Prostate gland (tissue), 2 donors: ENCODE measurements at regions not wholly inside any gene's neighbourhood (a gene's known extent, or its start where the extent isn't known, plus 50 kb on each side); places are given as distances from the start of the nearest gene placed in this dataset.
A peak's percentile ranks its signal among the peaks of the same experiment; 100 is the strongest.

Experiments used
- DNase-seq: peaks from one replicate; pipeline ENCODE4 v3.0.0-alpha.2; 2019; ENCODE audit warnings: low spot score
- H3K27ac ChIP-seq, 2 donors: fragments of 200-600 bp; sonication (generic); 2 replicates each; pipeline ENCODE4 v1.5.1; 2017 to 2019
- H3K27me3 ChIP-seq: fragments of 200-600 bp; sonication (generic); replicated peaks from 2 replicates; pipeline ENCODE4 v1.5.1; 2019; ENCODE audit not compliant: insufficient read depth
- H3K36me3 ChIP-seq, 2 donors: fragments of 200-600 bp; sonication (generic); 1 replicate in 1 of 2; 2 replicates in 1 of 2; pipeline versions ENCODE4 v1.5.1 to v1.8.1; 2017 to 2019
- H3K4me1 ChIP-seq: fragments of 200-600 bp; sonication (generic); replicated peaks from 2 replicates; pipeline ENCODE4 v1.5.1; 2019
- H3K4me3 ChIP-seq, 2 donors: fragments of 200-600 bp; sonication (generic); 2 replicates each; pipeline ENCODE4 v1.5.1; 2017 to 2019
- H3K9me3 ChIP-seq: fragments of 200-600 bp; sonication (generic); 2 replicates; pipeline ENCODE4 v1.5.1; 2017
- POLR2A ChIP-seq: fragments of 450-650 bp; IDR thresholded peaks from one replicate; pipeline ENCODE4 v1.6.1; 2016; ENCODE audit warnings: antibody characterized with exemption, mild to moderate bottlenecking
- POLR2AphosphoS5 ChIP-seq: sonication (generic); formaldehyde crosslinking; IDR thresholded peaks from one replicate; pipeline ENCODE4 v1.6.1; 2017; ENCODE audit warnings: antibody characterized with exemption
- WGBS: methylation state at CpG from one replicate; pipeline ENCODE4 v1.1.5; 2018; 5-methylcytosine and 5-hydroxymethylcytosine counted together
- intact Hi-C: fragments of 100-400 bp; cut with DNase I; formaldehyde crosslinking; loops from one replicate; pipeline ENCODE4 v1.14.2; 2022
- TF ChIP-seq, protein P1 (sequence below), 4 experiments: fragments of 200-600 bp in 2 of 4; fragments of 450-650 bp in 2 of 4; sonication (generic) in 2 of 4; IDR thresholded peaks; 1 replicate in 3 of 4; 2 replicates in 1 of 4; pipeline ENCODE4 v1.5.1; 2016 to 2019; ENCODE audit warnings: antibody characterized with exemption in 4 of 4, mild to moderate bottlenecking in 2 of 4, moderate library complexity in 2 of 4

DNA sequence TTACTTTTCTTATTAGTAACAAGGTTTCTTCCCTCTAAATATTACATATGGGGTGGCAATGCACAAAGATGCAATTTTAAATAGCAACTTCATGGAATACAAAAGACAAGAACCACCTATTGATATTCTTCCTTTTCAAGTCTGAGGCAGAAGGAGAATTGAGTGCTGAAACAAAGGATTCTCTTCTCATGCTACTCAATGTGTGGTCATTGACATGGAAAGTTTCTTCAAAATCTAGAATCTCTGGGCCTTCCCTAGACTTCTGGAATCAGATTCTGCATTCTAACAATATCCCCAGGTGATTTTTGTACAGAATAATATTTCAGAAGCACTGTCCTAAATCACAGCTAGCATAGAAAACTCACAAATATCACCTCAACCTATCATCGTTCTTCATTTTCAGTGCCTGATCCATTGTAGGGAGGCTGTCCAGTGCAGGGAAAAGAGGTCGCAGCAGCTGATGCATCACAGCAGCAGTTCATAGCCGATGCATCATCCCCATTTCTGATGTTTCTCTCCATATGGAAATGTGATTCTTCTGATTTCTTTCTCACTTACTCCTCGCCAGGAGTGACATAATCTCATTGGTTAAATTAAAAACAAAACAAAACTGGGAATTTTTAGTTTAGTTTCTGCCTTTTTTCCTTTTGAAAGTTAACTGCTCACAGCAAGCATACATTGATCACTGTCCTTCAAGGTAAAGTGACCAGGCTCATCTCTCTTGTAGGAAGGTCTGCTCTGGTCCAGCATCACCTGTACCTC, 139.5 kb upstream of the FAM83B start:
- Histone ChIP-seq H3K4me3 (no peak overlapping the region), H3K9me3 (no peaks in the 10 kb centered on the region), H3K36me3 (no peaks in the 10 kb centered on the region), H3K27ac (no peak overlapping the region), H3K27me3 (no peaks in the 10 kb centered on the region), H3K4me1 (no peaks in the 10 kb centered on the region)
- DNase-seq, result no peak
- 87% methylated on average over 4 of the region's 4 CpGs for WGBS
- TF ChIP-seq POLR2AphosphoS5 (no peak), POLR2A (no peak)
- TF ChIP-seq, protein P1, sequence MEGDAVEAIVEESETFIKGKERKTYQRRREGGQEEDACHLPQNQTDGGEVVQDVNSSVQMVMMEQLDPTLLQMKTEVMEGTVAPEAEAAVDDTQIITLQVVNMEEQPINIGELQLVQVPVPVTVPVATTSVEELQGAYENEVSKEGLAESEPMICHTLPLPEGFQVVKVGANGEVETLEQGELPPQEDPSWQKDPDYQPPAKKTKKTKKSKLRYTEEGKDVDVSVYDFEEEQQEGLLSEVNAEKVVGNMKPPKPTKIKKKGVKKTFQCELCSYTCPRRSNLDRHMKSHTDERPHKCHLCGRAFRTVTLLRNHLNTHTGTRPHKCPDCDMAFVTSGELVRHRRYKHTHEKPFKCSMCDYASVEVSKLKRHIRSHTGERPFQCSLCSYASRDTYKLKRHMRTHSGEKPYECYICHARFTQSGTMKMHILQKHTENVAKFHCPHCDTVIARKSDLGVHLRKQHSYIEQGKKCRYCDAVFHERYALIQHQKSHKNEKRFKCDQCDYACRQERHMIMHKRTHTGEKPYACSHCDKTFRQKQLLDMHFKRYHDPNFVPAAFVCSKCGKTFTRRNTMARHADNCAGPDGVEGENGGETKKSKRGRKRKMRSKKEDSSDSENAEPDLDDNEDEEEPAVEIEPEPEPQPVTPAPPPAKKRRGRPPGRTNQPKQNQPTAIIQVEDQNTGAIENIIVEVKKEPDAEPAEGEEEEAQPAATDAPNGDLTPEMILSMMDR (IDR thresholded peaks at IDR 0.05), result no peak
- intact Hi-C loops, result no loop called here

- Histone ChIP-seq H3K27me3 (no peaks in the 10 kb centered on the region), H3K9me3 (no peaks in the 10 kb centered on the region), H3K36me3 (no peaks in the 10 kb centered on the region), H3K4me3 (no peak overlapping the region), H3K4me1 (no peaks in the 10 kb centered on the region), H3K27ac (no peak overlapping the region)
- DNase-seq, result peak; percentile 10
- WGBS, result 29% methylated on average over 2 of the region's 2 CpGs
- TF ChIP-seq, protein P1 (IDR thresholded peaks at IDR 0.05), result no peak
- TF ChIP-seq POLR2AphosphoS5, result peak; percentile 27
- intact Hi-C loops, result no loop called here
Observed at GRCh38 chr6:54710456-54710855, 136.1 kb upstream of the FAM83B start.

DNA sequence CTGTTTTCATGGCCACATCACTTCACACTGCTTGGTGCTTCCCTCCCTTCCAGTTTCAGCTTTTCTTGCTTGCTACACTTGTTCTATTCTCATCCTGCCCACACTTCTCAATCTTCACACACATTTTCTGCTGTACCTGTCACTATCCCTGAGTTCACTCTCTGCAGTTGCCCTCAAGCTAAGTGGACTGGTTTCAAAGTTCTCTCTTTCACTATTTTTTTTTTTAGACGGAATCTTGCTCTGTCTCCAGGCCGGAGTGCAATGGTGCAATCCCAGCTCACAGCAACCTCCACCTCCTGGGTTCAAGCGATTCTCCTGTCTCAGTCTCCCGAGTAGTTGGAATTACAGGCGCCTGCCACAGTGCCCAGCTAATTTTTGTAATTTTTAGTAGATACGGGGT, 130.6 kb upstream of the FAM83B start:
- H3K4me1 ChIP-seq, result no peaks in the 10 kb centered on the region
- TF ChIP-seq, protein P1 (IDR thresholded peaks at IDR 0.05), result no peak
- no peak for TF ChIP-seq POLR2A
- TF ChIP-seq POLR2AphosphoS5, result no peak
- DNase-seq, result no peak
- no peaks in the 10 kb centered on the region for H3K36me3 ChIP-seq
- 79% methylated on average over 6 of the region's 6 CpGs for WGBS
- H3K9me3 ChIP-seq, result no peaks in the 10 kb centered on the region
- intact Hi-C loops, result no loop called here
- no peak overlapping the region for H3K4me3 ChIP-seq
- no peak overlapping the region for H3K27ac ChIP-seq
- no peaks in the 10 kb centered on the region for H3K27me3 ChIP-seq

GRCh38 chr6:54716877-54717276, 129.7 kb upstream of the FAM83B start:
- Histone ChIP-seq H3K27me3 (no peaks in the 10 kb centered on the region), H3K4me3 (no peak overlapping the region), H3K36me3 (no peaks in the 10 kb centered on the region), H3K27ac (no peak overlapping the region), H3K9me3 (no peaks in the 10 kb centered on the region), H3K4me1 (no peaks in the 10 kb centered on the region)
- intact Hi-C loops, result no loop called here
- no peak for DNase-seq
- WGBS, result 66% methylated on average over 3 of the region's 3 CpGs
- TF ChIP-seq POLR2AphosphoS5 (no peak), POLR2A (no peak)
- TF ChIP-seq, protein P1 (IDR thresholded peaks at IDR 0.05), result no peak

GRCh38 chr6:54717849-54718455, 128.6 kb upstream of the FAM83B start:
- 36% methylated on average over 5 of the region's 5 CpGs for WGBS
- H3K4me3 ChIP-seq, result no peak overlapping the region

More at GRCh38 chr6:54717849-54718455, 128.6 kb upstream of the FAM83B start:
- H3K27ac ChIP-seq, result no peak overlapping the region
- intact Hi-C loops, result no loop called here
- H3K4me1 ChIP-seq, result no peaks in the 10 kb centered on the region
- TF ChIP-seq, protein P1 (IDR thresholded peaks at IDR 0.05), result peak; percentile 32 to 82 (median 74)
- TF ChIP-seq POLR2AphosphoS5, result no peak
- H3K27me3 ChIP-seq, result no peaks in the 10 kb centered on the region
- H3K36me3 ChIP-seq, result no peaks in the 10 kb centered on the region
- peak; percentile 79 for DNase-seq
- H3K9me3 ChIP-seq, result no peaks in the 10 kb centered on the region
